ENCODE measurements at regions not wholly inside any gene's neighbourhood (a gene's known extent, or its start where the extent isn't known, plus 50 kb on each side); places are given as distances from the start of the nearest gene placed in this dataset.

- TF ChIP-seq, protein P1, sequence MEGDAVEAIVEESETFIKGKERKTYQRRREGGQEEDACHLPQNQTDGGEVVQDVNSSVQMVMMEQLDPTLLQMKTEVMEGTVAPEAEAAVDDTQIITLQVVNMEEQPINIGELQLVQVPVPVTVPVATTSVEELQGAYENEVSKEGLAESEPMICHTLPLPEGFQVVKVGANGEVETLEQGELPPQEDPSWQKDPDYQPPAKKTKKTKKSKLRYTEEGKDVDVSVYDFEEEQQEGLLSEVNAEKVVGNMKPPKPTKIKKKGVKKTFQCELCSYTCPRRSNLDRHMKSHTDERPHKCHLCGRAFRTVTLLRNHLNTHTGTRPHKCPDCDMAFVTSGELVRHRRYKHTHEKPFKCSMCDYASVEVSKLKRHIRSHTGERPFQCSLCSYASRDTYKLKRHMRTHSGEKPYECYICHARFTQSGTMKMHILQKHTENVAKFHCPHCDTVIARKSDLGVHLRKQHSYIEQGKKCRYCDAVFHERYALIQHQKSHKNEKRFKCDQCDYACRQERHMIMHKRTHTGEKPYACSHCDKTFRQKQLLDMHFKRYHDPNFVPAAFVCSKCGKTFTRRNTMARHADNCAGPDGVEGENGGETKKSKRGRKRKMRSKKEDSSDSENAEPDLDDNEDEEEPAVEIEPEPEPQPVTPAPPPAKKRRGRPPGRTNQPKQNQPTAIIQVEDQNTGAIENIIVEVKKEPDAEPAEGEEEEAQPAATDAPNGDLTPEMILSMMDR (conservative IDR thresholded peaks at IDR 0.05): no peak
- no peak for TF ChIP-seq EZH2 (IDR thresholded peaks at IDR 0.05; ENCODE audit: low read depth)
Observed at GRCh38 chr3:178455946-178456345, 80.3 kb upstream of the KCNMB2 start.

Data from PC-9 (cell line).